ENCODE measurements at regions not wholly inside any gene's neighbourhood (a gene's known extent, or its start where the extent isn't known, plus 50 kb on each side); places are given as distances from the start of the nearest gene placed in this dataset.

DNA sequence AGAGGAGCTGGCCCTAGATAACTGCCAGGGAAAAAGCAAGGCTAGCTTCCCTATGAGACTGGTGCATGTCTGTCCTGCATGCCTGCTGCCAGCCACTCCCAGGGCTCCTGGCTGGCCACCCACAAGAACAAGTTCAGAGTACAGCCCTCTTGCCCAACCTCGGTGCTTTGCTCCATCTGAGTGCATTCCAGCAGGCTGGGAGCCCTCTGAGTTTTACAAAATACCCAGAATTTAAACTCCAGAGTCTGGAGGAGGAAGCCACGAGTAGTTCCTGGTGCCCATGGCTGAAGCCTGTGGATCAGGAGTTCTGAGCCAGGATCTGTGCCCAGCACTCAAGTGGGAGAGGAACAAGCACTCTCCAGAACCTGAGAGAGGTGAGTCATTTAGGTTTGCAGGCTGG, 111.6 kb downstream of the MAGEE2 start:
- WGBS, 3 donors = 37 to 73% (median 45%) methylated on average over 2 of the region's 2 CpGs
- no peak for DNase-seq
- Histone ChIP-seq H3K4me1 (ENCODE audit: insufficient read depth) (no peaks in the 10 kb centered on the region), H3K4me3 (no peak overlapping the region), H3K36me3 (no peaks in the 10 kb centered on the region), H3K27ac (no peak overlapping the region), H3K9me3 (peaks cover 3% of the 10 kb centered on the region in 2 donors), H3K27me3 (no peaks in the 10 kb centered on the region)
- TF ChIP-seq EP300 (IDR thresholded peaks at IDR 0.05) (no peak), POLR2A (IDR thresholded peaks at IDR 0.05) (no peak)
- TF ChIP-seq, protein P1, sequence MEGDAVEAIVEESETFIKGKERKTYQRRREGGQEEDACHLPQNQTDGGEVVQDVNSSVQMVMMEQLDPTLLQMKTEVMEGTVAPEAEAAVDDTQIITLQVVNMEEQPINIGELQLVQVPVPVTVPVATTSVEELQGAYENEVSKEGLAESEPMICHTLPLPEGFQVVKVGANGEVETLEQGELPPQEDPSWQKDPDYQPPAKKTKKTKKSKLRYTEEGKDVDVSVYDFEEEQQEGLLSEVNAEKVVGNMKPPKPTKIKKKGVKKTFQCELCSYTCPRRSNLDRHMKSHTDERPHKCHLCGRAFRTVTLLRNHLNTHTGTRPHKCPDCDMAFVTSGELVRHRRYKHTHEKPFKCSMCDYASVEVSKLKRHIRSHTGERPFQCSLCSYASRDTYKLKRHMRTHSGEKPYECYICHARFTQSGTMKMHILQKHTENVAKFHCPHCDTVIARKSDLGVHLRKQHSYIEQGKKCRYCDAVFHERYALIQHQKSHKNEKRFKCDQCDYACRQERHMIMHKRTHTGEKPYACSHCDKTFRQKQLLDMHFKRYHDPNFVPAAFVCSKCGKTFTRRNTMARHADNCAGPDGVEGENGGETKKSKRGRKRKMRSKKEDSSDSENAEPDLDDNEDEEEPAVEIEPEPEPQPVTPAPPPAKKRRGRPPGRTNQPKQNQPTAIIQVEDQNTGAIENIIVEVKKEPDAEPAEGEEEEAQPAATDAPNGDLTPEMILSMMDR (IDR thresholded peaks at IDR 0.05) = no peak
- intact Hi-C loops (cut with DNase I) = no loop called here

GRCh38 chrX:75655627-75656026, 129.4 kb downstream of the MAGEE2 start:
- Histone ChIP-seq H3K4me3 (no peak overlapping the region), H3K27me3 (no peaks in the 10 kb centered on the region), H3K27ac (no peak overlapping the region), H3K4me1 (ENCODE audit: insufficient read depth) (no peaks in the 10 kb centered on the region), H3K36me3 (no peaks in the 10 kb centered on the region), H3K9me3 (no peaks in the 10 kb centered on the region)
- no peak for DNase-seq
- WGBS, 3 donors = 65 to 76% (median 68%) methylated on average over 1 of the region's 1 CpG
- intact Hi-C loops (cut with DNase I) = no loop called here
- TF ChIP-seq POLR2A (IDR thresholded peaks at IDR 0.05) = no peak
- TF ChIP-seq, protein P1 (IDR thresholded peaks at IDR 0.05) = no peak
- TF ChIP-seq EP300 (IDR thresholded peaks at IDR 0.05) = no peak

DNA sequence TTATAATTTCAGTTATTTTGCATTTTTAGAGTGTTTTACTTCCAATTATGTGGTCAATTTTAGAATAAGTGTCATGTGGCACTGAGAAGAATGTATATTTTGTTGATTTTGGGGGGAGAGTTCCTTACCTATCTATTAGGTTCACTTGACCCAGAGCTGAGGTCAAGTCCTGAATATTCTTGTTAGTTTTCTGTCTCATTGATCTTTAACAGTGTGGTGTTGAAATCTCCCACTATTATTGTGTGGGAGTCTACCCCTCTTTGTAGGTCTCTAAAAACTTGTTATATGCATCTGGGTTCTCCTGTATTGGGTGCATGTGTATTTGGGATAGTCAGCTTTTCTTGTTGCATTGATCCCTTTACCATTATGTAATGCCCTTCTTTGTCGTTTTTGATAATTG, 127.0 kb upstream of the ZDHHC15 start:
- Histone ChIP-seq H3K9me3 (no peaks in the 10 kb centered on the region), H3K27me3 (no peaks in the 10 kb centered on the region), H3K4me3 (no peak overlapping the region), H3K27ac (no peak overlapping the region), H3K4me1 (ENCODE audit: insufficient read depth) (no peaks in the 10 kb centered on the region), H3K36me3 (no peaks in the 10 kb centered on the region)
- no peak for TF ChIP-seq POLR2A (IDR thresholded peaks at IDR 0.05)
- TF ChIP-seq, protein P1 (IDR thresholded peaks at IDR 0.05) = no peak
- no peak for TF ChIP-seq EP300 (IDR thresholded peaks at IDR 0.05)
- intact Hi-C loops (cut with DNase I) = no loop called here
- no peak for DNase-seq
- 56 to 75% (median 69%) methylated on average over 1 of the region's 1 CpG for WGBS, 3 donors

DNA sequence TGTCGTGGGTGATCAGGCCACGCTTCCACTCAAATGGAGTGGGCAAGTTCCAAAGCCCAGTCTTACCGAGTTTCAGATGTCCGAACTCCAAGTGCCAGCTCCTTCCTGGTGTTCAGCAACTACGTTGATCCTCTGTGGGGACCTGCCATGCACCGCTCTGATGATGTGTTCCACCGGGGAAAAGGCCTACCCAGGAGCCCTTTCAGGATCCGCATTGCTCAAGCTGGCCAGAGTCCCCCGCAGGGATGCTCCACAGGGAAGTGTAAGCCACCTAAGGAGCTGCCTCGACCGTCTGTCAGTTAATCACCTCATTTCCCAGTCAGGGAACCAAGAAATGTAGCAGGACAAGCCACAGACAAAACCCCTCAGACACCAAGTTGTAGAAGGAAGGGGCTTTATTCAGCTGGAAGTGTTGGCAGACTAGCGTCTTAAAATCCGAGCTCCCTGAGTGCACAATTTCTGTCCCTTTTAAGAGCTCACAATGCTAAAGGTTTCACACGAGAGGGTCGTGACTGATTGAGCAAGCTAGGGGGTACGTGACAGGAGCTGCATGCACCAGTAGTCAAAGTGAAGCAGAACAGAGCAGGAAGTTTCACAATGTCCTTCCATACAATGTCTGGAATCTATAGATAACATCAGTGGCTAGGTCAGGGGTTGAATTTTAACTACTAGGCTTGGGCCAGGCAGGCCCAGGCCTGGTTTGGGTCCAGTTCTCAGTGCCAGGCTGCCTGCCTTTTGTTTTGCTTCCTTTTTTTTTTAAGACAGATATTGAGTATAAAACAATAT, 126.2 kb upstream of the ZDHHC15 start:
- TF ChIP-seq EP300 (IDR thresholded peaks at IDR 0.05) = no peak
- TF ChIP-seq, protein P1 (IDR thresholded peaks at IDR 0.05) = no peak
- no peak for TF ChIP-seq POLR2A (IDR thresholded peaks at IDR 0.05)
- intact Hi-C loops (cut with DNase I) = no loop called here
- no peak for DNase-seq
- H3K9me3 ChIP-seq = no peaks in the 10 kb centered on the region
- H3K36me3 ChIP-seq = no peaks in the 10 kb centered on the region
- H3K27me3 ChIP-seq = no peaks in the 10 kb centered on the region
- H3K4me3 ChIP-seq = no peak overlapping the region
- no peak overlapping the region for H3K27ac ChIP-seq
- H3K4me1 ChIP-seq (ENCODE audit: insufficient read depth) = no peaks in the 10 kb centered on the region
- 74 to 78% (median 75%) methylated on average over 16 of the region's 16 CpGs for WGBS, 3 donors

Data from ovary (tissue), 7 donors.